HFF-Myc (cell line): ENCODE measurements at regions not wholly inside any gene's neighbourhood (a gene's known extent, or its start where the extent isn't known, plus 50 kb on each side); places are given as distances from the start of the nearest gene placed in this dataset.

Experiments
- DNase-seq: peaks from one replicate; pipeline ENCODE4 v3.0.0-alpha.2; 2011; ENCODE audit warnings: low read depth; ENCODE audit errors: extremely low read depth
- H3K4me3 ChIP-seq: replicated peaks from 2 replicates; pipeline ENCODE4 v1.5.1; 2011; ENCODE audit warnings: low read depth, mild to moderate bottlenecking, control low read depth, low read length
- TF ChIP-seq, protein P1 (sequence below): IDR thresholded peaks from 2 replicates; pipeline ENCODE4 v1.5.1; 2012; ENCODE audit warnings: mild to moderate bottlenecking, low read depth, low read length, control low read depth; ENCODE audit errors: missing control alignments

DNA sequence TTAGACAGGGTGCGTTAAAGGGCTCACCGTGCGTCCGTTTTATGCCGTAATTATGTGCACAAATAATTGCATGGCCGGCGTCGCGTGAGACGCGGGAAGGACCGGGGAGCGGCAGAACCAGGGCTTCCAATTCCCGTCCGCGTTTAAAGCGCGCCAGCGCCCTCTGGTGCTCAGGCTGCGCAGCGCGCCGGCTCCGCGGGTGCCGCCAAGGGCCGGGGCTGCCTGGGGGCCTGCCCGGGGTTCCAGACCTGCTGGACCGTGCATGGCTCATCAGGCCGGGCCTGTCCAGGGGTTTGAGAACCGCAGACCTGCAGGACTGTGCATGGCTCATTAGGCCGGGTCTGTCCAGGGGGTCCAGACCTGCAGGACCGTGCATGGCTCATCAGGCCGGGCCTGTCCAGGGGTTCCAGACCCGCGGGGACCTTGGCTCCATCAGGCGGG is 369.0 kb downstream of the THBS2 start:
- H3K4me3 ChIP-seq, result no peak overlapping the region
- TF ChIP-seq, protein P1, sequence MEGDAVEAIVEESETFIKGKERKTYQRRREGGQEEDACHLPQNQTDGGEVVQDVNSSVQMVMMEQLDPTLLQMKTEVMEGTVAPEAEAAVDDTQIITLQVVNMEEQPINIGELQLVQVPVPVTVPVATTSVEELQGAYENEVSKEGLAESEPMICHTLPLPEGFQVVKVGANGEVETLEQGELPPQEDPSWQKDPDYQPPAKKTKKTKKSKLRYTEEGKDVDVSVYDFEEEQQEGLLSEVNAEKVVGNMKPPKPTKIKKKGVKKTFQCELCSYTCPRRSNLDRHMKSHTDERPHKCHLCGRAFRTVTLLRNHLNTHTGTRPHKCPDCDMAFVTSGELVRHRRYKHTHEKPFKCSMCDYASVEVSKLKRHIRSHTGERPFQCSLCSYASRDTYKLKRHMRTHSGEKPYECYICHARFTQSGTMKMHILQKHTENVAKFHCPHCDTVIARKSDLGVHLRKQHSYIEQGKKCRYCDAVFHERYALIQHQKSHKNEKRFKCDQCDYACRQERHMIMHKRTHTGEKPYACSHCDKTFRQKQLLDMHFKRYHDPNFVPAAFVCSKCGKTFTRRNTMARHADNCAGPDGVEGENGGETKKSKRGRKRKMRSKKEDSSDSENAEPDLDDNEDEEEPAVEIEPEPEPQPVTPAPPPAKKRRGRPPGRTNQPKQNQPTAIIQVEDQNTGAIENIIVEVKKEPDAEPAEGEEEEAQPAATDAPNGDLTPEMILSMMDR, result peak; percentile 93
- peak; percentile 7 for DNase-seq

DNA sequence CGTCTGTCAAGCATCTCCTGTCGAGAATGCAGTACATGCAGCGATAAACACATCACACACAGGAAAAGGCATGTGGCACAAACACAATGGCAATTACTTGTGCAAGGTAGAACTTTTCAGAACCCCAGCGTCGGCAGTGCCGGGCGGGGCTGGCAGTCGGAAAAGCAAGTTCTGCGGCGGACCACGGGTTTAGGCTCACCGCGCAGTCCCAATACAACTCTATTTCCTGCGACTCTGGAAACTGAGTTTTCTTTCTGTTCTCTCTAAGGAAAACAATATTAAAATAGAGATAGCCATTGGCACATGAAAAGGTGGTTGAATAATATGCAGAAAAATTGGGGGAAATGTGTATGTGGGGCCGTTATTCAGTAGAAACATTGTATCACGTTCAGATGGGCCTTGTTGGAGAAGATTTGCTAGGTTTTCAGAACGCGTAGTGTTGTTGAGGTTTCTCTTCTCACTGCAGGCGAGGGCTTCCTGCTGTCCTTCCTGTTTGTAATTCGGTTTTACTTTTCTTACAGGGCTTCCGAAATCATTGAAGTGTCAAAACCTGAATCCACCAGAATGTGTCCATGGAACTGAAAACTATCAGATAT is 369.5 kb downstream of the THBS2 start:
- no peak for DNase-seq
- TF ChIP-seq, protein P1, result no peak
- no peak overlapping the region for H3K4me3 ChIP-seq

DNA sequence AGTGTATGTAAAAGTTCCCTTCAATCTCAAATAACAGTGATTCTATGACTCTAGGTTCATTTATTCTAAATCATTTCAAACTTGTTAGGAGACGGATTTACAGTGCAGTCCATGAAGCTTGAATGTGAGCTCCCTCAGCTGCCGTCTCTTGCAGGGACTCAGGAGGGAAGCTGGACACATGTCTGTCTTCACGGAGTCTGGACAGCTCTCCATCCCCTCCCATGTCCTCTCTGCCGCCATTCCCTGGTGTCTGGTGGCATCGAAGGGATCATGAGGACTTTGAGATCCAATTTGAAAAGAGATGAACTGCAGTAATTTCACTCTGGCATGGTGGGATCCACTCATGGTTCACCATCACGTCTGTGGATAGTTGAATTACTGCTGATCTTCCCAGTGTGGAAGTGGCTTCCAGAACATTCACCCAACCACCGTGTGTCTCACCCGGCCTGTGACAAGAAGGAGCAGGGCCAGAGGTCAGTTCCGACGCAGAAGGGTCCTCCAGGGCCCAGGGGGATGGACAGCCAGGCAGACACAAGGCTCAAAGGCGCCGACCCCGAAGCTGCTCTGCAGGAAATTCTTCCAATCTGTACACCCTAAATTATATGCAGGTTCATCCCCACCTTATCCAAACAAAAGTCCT is 370.1 kb downstream of the THBS2 start:
- no peak for DNase-seq
- TF ChIP-seq, protein P1, result no peak
- H3K4me3 ChIP-seq, result no peak overlapping the region

DNA sequence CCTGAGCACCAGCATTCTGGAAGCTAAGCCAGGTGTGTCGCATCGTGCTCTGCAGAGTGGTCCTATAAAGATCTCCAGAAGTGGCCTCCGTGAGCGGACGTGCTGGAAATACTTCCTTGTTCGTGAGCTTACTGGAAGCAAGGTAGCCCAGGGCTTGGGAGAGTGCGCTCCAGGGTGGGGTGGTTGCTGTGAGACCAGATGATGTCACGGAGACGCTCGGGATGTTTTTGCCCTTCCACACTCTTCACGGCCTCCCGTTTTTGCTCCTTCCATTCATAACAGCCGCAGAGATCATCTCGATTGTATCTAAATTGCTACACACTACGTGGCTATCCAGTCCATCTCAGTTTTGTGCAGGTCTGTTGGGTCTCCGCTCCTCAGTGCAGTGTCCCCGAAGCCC is 373.4 kb downstream of the THBS2 start:
- TF ChIP-seq, protein P1, result no peak
- no peak for DNase-seq
- no peak overlapping the region for H3K4me3 ChIP-seq

DNA sequence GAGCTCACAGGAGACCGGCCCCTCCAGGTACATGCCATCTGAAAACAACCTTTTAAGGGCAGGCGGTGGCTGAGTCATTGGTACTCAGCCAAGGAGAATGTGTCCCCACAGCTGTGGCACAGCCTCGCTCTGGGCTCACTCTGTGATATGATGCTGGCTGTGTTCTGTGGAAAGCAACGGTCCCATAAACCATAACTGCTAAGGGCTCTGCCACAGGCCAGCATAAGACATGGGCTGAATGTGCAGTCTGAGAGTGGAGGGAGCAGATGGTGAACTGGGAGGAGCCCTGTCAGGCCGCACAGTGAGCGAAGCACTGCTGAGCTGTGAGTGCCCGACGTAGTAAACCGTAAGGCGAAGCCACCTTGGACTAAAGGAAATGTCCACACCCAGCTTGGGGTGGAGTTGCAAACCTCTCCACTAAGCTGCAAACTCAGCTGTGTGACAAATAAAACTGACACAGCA is 375.8 kb downstream of the THBS2 start:
- no peak overlapping the region for H3K4me3 ChIP-seq
- DNase-seq, result peak; percentile 3
- TF ChIP-seq, protein P1, result no peak

DNA sequence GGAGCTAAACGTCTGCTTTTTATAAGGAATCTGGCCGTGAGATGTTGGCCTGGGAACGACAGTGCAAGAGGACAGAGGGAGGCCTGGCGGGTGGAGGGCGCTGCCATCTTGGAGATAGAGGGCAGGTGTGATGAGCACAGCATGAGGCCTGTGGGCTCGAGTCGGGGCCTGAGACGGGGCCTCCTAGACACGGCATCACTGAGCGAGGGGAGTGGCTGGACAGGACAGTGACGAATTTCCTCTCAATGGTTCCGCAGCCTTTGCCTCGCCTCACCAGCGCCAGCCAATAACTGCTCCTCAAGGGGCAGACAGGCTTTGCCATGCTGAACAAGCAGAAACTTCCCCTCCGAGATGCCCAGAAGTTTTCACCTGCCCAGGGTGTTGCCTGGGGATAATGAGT is 376.7 kb downstream of the THBS2 start:
- TF ChIP-seq, protein P1, result no peak
- H3K4me3 ChIP-seq, result no peak overlapping the region
- no peak for DNase-seq
